GM19467 (cell line): ENCODE measurements at regions not wholly inside any gene's neighbourhood (a gene's known extent, or its start where the extent isn't known, plus 50 kb on each side); places are given as distances from the start of the nearest gene placed in this dataset.
"Not testable (repeated sequence)": the region's sequence is repeated elsewhere in the genome, so short reads cannot be mapped to it uniquely, and the experiment has no call there.

Source experiments
- ATAC-seq: cut with Tn5 transposase; IDR thresholded peaks from one replicate; pipeline ENCODE4 v1.9.1; 2021; ENCODE audit warnings: mild to moderate bottlenecking, moderate library complexity; ENCODE audit not compliant: unreplicated experiment

GRCh38 chr12:127963933-127964332, 303.0 kb upstream of the TMEM132C start:
- ATAC-seq: no peak

- no peak for ATAC-seq
These were observed 302.3 kb upstream of the TMEM132C start for GRCh38 chr12:127964717-127965116.

DNA sequence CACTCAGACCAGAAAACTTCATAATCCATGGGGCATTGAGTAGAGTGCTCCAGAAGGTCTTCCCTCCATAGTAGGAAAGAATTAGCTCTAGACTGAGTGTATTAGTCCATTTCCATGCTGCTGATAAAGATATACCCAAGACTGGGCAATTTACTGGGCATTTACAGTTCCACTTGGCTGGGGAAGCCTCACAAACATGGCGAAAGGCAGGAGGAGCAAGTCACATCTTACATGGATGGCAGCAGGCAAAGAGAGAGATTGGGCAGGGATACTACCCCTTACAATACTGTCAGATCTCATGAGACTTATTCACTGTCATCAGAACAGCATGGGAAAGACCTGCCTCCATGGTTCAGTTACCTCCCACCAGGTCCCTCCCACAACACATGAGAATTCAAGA, 300.6 kb upstream of the TMEM132C start:
- ATAC-seq: no peak

GRCh38 chr12:127970491-127970890, 296.5 kb upstream of the TMEM132C start:
- no peak for ATAC-seq

- ATAC-seq: no peak
These were observed 286.4 kb upstream of the TMEM132C start for GRCh38 chr12:127980585-127980984.

- ATAC-seq: no peak
These were observed 285.1 kb upstream of the TMEM132C start for GRCh38 chr12:127981875-127982274.

DNA sequence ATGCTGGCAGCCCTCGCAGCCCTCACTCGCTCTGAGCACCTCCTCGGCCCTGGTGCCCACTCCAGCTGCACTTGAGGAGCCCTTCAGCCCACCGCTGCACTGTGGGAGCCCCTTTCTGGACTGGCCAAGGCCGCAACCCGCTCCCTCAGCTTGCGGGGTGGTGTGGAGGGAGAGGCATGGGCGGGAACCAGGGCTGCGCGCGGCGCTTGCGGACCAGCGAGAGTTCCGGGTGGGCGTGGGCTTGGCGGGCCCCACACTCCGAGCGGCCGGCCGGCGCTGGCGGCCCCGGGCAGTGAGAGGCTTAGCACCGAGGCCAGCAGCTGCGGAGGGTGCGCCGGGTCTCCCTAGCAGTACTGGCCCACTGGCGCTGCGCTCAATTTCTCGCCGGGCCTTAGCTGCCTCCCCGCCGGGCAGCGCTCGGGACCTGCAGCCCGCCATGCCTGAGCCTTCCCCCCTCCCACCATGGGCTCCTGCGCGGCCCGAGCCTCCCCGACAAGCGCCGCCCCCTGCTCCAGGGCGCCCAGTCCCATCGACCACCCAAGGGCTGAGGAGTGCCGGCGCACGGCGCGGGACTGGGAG, 283.7 kb upstream of the TMEM132C start:
- not testable (repeated sequence) for ATAC-seq

DNA sequence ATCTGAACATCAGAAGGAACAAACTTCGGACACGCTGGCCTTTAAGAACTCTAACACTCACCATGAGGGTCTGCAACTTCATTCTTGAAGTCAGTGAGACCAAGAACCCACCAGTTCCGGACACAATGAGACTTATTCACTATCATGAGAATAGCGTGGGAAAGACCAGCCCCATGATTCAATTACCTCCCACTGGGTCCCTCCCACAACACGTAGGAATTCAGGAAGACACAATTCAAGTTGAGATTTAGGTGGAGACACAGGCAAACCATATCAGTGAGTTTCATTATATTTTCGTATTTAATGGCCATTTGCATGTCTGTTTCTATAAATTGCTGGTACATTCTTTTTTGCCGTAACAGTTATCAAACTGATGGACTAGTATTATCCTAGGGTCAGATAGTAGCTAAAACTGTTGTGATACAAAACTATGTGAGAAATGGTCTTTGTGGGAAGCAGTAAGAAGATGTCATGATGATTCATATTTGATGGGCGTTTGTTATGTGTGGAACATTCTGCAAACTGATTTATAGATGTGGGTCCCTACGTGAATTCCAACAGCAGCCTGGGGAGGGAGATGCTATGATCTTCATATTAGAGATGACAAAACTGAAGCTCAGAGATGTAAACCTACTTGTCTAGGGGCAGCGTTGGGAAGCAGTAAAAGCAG, 282.4 kb upstream of the TMEM132C start:
- no peak for ATAC-seq

DNA sequence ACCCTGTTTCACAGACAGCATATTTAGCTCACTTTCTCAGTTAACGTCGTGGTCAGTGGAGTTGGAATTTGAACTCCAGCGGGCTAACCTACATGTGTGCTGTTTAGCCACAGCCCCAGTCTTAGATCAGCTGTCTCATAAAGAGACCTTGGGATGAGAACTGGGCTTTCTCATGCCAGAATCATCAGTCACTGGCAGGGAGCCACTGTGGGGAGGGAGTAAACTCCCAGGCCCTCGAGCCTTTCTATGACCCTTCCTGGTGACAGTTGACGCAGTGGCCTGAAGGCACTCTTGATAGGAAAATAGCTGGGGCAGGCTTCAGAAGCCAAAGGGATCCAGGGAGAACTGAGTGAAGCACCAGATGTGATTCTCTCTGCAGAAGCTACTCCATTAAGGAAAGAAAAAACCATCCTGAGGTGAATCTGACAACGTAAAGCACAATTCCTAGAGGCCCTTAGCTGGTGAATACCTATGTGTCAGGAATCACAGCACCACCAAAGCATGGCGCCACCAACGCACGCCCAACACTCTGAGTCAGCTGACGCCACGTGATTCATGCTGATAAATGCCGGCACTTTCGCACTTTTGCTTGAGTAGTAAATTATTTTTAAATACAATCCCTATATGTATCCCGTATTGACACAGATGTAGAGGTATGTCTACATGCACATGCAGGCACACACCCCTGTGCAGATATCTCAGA, 279.6 kb upstream of the TMEM132C start:
- no peak for ATAC-seq

- ATAC-seq: no peak
These were observed 275.5 kb upstream of the TMEM132C start for GRCh38 chr12:127991485-127991884.

DNA sequence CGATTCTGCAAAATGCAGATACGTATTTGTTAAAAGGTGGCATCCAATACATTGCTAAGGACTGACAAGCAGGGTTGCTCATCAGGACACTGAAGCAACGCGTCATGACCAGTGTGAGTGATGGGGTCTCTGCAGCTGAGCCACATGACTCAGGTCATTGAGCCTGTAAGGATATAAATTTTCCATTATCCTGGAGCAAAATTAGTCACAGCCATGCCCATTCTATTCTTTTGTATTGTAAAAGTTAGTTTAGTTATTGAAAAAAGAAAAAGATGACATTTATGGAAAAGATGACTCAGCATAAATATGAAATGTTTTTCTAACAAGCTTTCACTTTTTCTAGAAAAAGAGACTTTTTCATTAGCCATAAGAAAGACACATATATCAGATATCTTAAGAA, 268.0 kb upstream of the TMEM132C start:
- ATAC-seq: no peak

DNA sequence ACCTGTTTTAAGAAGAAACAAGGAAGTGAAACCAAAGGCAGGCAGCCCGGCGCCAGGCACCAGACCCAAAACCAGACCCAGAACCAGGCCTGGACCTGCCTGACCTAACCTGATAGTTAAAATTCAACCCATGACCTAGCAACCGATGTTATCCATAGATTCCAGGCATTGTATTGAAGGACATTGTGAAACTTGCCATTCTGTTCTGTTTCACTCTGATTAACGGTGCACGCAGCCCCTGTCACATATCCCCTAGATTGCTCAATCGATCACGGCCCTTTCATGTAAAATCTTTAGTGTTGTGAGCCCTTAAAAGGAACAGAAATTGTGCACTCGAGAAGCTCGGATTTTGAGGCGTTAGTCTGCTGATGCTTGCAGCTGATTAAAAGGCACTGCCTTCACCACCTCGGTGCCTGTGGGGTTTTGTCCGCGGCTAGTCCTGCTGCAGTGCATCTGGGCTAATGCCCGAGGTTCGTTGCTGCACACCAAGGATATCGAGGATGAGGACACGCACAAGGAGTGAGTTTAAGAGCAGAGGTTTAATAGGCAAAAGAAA, 262.5 kb upstream of the TMEM132C start:
- no peak for ATAC-seq

- no peak for ATAC-seq
These were observed 259.7 kb upstream of the TMEM132C start for GRCh38 chr12:128007250-128007649.

DNA sequence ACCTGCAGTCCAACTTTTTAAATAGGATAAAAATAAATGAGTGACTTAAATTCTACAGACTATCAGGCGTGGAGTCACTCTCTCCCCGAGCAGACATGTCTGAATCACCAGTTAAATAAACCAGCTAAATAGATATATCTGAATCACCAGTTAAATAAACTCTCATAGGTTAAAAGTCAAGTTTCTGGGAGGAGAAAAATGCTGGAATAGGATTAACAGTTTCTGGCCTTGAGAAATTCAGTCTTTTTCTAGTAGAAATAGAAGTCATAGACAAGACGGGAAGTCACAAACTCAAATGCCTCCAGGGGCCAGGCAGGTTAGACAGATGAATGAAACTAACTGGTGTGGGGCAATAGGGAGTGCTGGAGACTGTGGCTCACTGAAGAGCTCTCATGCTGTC, 258.6 kb upstream of the TMEM132C start:
- no peak for ATAC-seq

- ATAC-seq: no peak
These were observed 257.9 kb upstream of the TMEM132C start for GRCh38 chr12:128009108-128009507.

- ATAC-seq: no peak
These were observed 254.9 kb upstream of the TMEM132C start for GRCh38 chr12:128012110-128012509.

DNA sequence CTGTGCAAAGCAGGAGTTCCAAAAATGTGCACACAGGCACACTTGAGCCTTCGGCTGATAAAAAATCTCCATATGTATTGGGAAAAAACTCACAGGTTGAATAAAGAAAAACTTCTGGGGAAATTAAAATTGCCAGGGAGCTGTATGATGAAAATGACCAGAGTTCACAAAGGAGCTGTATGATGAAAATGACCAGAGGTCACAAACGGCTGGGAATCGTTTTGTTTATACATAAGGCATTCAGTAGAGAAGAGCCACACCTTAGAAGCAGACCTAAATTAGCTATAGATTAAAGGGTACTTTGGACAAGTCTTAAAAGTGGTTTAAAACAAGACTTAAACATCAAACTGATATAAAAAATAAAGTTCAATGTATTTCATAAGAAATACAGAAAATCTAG, 251.7 kb upstream of the TMEM132C start:
- ATAC-seq: no peak

GRCh38 chr12:128018067-128018466, 248.9 kb upstream of the TMEM132C start:
- no peak for ATAC-seq

GRCh38 chr12:128019996-128020544, 246.9 kb upstream of the TMEM132C start:
- ATAC-seq: no peak

DNA sequence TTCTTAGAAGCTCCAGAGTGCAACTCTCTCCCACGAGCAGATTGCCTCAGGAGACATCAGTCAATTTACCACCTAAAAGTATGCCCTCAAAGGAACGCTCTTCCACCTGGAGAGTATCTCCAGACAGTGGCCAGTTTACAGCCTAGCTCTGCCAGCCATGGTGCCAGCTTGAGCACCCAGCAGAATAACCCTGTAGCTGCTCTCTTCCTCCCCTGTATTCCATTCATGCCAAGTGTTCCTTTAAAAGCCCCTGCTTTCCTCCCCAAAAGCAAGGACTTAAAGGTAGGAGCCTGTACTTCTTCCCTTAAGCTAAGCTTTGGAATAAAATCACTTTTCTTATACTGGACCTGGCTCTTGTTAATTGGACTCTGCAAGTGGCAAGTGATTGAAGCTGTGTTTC, 245.4 kb upstream of the TMEM132C start:
- ATAC-seq: no peak

- ATAC-seq: no peak
These were observed 241.3 kb upstream of the TMEM132C start for GRCh38 chr12:128025589-128026245.
